Lung microvascular endothelial cell (primary cell): ENCODE measurements at regions not wholly inside any gene's neighbourhood (a gene's known extent, or its start where the extent isn't known, plus 50 kb on each side); places are given as distances from the start of the nearest gene placed in this dataset.

Experiments
- DNase-seq, 2 donors: peaks; one replicate each; pipeline versions ENCODE4 v3.0.0 to v3.0.0-alpha.2; 2010; ENCODE audit warnings: low read depth in 2 of 2

GRCh38 chr7:136665878-136666509, 202.5 kb upstream of the CHRM2 start:
- DNase-seq, result no peak

GRCh38 chr7:136664537-136664936, 203.9 kb upstream of the CHRM2 start:
- no peak for DNase-seq

- peak in 1 of 2 donors; percentile 18 for DNase-seq
Observed at GRCh38 chr7:136657482-136657921, 210.9 kb upstream of the CHRM2 start.

- no peak for DNase-seq
Observed at GRCh38 chr7:136656516-136656915, 211.9 kb upstream of the CHRM2 start.

- no peak for DNase-seq
Observed at GRCh38 chr7:136655414-136655813, 213.0 kb upstream of the CHRM2 start.

- DNase-seq, result no peak
Observed at GRCh38 chr7:136654406-136654805, 214.0 kb upstream of the CHRM2 start.

- DNase-seq, result no peak
Observed at GRCh38 chr7:136652635-136653370, 215.6 kb upstream of the CHRM2 start.

GRCh38 chr7:136640977-136641376, 227.5 kb upstream of the CHRM2 start:
- no peak for DNase-seq

GRCh38 chr7:136637813-136638212, 230.6 kb upstream of the CHRM2 start:
- no peak for DNase-seq

- no peak for DNase-seq
Observed at GRCh38 chr7:136635751-136636150, 232.7 kb upstream of the CHRM2 start.

- no peak for DNase-seq
Observed at GRCh38 chr7:136618818-136619217, 249.6 kb upstream of the CHRM2 start.

- DNase-seq, result no peak
Observed at GRCh38 chr7:136617176-136617575, 251.3 kb upstream of the CHRM2 start.

GRCh38 chr7:136605532-136606329, 262.7 kb upstream of the CHRM2 start:
- DNase-seq, result no peak

GRCh38 chr7:136601772-136602171, 266.7 kb upstream of the CHRM2 start:
- DNase-seq, result no peak

- no peak for DNase-seq
Observed at GRCh38 chr7:136600475-136600874, 268.0 kb upstream of the CHRM2 start.

GRCh38 chr7:136594739-136595144, 273.7 kb upstream of the CHRM2 start:
- DNase-seq, result no peak

GRCh38 chr7:136588216-136588615, 280.2 kb upstream of the CHRM2 start:
- DNase-seq, result no peak

- DNase-seq, result no peak
Observed at GRCh38 chr7:136585954-136586670, 282.3 kb upstream of the CHRM2 start.

- DNase-seq, result no peak
Observed at GRCh38 chr7:136566491-136566890, 302.0 kb upstream of the CHRM2 start.

- no peak for DNase-seq
Observed at GRCh38 chr7:136555933-136556332, 312.5 kb upstream of the CHRM2 start.

- no peak for DNase-seq
Observed at GRCh38 chr7:136551618-136552017, 316.8 kb upstream of the CHRM2 start.

- no peak for DNase-seq
Observed at GRCh38 chr7:136549756-136550155, 318.7 kb upstream of the CHRM2 start.
